Hematopoietic multipotent progenitor cell treated with erythropoietin and hydrocortisone succinate and interleukin-3 and kit ligand, for 8 days (in vitro differentiated cells): ENCODE measurements at regions not wholly inside any gene's neighbourhood (a gene's known extent, or its start where the extent isn't known, plus 50 kb on each side); places are given as distances from the start of the nearest gene placed in this dataset.

Experiments used
- DNase-seq: peaks from one replicate; pipeline ENCODE4 v3.0.0-alpha.2; 2015

GRCh38 chr5:36355516-36355915, 53.8 kb upstream of the RANBP3L start:
- DNase-seq, result no peak

DNA sequence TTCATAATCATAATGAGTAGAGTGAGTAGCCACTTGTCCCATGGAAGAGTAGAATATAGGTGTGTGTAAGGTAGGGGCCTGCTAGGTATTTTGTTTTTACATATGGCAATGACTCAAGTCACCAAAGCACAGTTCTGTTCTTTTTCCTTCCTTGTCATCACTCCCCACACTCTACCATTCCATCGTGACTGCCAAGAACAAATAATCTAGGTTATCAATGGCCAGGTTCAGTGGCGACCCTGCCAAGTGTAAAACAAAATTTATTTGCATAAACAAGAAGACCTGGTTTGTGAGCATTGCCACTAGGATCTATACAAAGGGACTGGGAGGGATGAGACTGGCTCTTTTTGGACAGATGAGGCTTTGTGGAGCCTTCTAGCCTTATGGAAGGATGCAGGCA, 55.2 kb upstream of the RANBP3L start:
- no peak for DNase-seq

- no peak for DNase-seq
Measured at GRCh38 chr5:36357391-36357975, 55.8 kb upstream of the RANBP3L start.

GRCh38 chr5:36359267-36359666, 57.6 kb upstream of the RANBP3L start:
- no peak for DNase-seq

DNA sequence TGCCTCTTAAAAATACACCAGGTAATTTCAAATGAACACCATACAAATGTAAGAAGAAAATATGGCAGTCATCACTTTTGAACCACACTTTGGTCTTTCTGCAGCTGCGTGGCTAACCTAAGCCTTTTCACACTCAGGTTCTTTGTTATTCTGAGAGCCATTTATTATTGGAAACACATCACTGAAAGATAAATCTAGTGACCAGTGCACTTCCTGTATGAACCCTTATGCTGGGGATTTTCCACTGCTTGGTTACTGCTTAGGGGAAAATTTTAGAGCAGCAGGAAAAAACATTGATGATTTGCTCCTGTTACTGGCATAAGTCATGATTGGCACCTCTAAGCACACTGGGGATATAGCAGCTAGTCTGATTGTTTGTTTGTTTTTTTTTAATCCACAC, 58.6 kb upstream of the RANBP3L start:
- DNase-seq, result no peak

DNA sequence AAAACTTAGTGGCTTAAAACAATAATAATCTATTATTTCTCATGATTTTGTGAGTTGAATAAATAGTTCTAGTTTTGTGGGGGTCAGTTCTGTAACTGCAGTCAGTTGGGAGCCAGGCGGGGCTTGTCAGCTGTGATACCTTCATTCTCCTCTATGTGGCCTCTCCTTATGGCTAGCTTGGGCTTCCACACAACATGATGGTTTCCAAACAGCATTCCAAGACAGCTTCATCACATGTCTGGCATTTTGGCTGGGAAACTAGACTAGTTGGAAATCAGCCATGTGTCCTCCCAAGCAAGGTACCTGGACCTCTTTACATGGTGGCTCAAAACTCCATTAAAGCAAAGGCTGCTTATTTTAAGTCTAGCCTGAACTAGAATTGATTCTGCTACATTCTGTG, 61.4 kb upstream of the RANBP3L start:
- no peak for DNase-seq

- no peak for DNase-seq
Measured at GRCh38 chr5:36363744-36364143, 62.0 kb upstream of the RANBP3L start.

DNA sequence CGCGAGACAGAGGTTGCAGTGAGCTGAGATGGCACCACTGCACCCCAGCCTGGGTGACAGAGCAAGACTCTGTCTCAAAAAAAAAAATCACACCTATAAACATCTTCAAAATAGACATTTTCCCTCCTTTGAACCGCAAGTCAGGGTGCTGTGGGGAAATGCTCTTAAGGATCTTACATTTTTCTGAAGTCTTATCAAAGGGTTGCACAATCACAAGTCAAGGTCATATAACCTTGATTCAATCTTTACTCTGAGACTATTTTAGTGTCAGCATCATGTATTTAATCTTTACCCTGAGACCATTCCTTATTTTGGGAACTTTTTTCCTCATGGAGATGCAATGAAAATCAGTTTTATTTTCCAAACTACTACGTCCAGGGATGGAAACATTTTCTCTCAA, 62.8 kb upstream of the RANBP3L start:
- DNase-seq, result no peak

- DNase-seq, result peak; percentile 4
Measured at GRCh38 chr5:36365896-36366295, 64.2 kb upstream of the RANBP3L start.

DNA sequence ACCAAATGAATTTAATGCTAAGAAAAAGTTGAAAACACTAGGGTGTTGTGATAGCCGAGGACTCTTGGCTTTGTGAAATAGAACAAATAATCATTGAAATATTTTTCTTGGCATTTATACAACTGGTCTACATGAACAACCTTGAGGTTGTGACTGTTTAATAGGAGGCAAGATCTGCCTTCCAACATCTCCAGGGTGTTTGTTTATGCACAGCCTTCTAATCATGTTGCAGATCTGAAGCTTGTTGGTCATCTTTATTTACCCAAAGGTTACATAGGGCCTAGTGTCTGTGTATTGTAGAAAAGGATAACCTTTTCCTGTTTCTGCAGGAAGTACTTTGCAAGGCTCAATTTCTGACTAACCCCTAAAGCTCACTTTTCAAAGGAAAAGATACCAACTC, 65.2 kb upstream of the RANBP3L start:
- DNase-seq, result no peak

DNA sequence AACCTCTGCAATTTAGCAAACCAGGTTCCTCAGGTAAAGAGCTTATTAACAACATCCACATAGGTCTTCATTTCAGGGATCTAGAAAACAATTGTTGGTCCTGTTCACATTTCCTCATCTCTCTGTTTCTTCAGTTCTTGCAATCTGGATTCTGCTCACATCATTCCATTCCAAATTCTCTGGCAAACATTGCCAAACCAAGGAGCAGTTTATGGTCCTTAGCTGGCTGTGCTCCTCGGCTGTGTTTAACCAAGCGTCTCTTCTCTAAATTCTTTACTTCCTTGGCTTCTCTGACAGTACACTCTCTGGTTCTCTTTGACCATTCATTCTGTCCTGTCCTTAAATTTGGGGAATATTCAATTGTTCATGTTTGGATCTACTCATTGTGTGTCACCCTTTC, 65.8 kb upstream of the RANBP3L start:
- no peak for DNase-seq

GRCh38 chr5:36369219-36369690, 67.6 kb upstream of the RANBP3L start:
- no peak for DNase-seq

DNA sequence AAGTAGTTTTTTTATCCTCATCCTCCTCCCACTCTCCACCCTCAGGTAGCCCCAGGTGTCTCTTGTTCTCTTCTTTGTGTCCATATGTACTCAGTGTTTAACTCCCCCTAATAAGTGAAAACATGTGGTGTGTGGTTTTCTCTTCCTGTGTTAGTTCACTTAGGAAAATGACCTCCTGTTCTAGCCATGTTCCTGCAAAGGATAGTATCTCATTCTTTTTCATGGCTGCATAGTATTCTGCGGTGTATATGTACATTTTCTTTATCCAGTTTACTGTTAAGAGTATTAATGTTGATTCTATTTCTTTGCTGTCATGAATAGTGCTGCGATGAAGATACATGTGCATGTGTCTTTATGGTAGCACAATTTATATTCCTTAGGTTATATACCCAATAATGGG, 68.4 kb upstream of the RANBP3L start:
- no peak for DNase-seq

GRCh38 chr5:36371366-36371765, 69.7 kb upstream of the RANBP3L start:
- DNase-seq, result no peak

DNA sequence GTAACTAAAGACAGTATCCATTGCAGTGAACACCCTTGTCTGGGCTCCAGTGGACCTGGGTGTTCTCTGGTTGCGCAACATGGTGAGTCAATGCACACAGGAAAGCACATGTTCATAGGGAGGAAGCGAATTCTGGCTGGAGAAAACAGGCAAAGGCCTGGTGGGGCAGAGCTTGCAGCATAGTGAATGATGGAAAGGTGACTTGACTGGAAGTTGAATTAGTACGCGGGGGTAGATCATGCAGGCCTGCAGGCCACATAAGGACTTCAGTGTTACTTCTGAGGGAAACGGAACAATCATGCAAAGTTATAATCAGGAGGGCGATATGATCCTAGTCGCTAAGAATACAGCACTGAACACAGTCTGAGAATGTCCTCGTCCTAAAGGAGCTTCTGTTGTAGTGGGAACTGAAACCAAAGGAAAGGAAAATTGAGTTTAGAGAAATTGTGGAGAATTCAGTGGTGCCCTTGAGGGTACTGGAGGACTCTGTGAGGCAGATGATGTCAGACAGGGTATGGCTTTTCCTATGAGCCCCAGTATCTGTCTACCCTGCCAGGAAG, 71.9 kb upstream of the RANBP3L start:
- DNase-seq, result no peak

DNA sequence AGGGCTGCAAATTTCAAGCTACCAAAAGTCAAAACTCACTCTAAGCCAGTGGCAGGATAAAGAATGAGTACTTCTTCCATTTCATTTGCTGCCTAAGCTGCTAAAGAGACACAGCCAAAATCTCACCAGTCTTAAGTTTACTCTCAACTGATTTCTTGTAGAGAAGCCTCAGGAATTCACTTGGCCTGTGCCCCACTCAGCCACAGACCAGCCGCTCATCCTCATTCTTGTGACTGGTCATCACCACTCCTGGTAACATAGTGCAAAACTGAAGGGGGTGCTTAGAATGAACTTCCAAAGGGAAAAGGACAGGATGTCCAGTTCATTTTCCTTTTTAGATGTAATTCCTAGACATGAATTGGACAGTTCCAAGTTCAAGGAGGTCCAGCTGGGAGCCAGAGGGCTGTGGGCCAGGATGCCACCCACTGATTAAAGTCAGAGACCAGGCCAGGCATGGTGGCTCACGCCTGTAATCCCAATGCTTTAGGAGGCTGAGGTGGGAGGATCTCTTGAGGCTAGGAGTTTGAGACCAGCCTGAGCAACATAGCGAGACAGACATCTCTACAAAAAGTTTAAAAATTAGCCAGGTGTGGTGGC, 72.7 kb upstream of the RANBP3L start:
- no peak for DNase-seq

GRCh38 chr5:36377192-36377591, 75.5 kb upstream of the RANBP3L start:
- DNase-seq, result no peak

GRCh38 chr5:36378551-36378950, 76.8 kb upstream of the RANBP3L start:
- DNase-seq, result no peak

- DNase-seq, result no peak
Measured at GRCh38 chr5:36382890-36383289, 81.2 kb upstream of the RANBP3L start.

DNA sequence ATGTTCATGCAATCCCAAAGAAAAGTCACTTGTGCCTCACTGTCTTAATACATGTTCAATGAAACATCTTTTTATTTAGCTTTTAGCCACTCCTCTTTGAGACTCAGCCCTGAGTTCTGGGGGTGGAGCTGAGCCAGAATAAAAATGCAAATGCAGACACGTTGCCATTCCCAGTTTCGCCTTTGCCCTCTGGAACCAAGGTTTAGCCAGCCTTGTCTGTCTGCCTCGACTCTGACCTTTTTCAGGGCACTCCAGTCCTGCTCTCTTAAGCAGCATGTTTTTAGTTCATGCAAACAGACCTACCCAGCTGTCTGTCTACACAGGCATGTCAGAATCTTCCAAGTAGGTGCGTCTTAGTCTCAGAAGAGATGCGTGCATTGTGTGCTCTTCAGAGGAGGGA, 82.2 kb upstream of the RANBP3L start:
- no peak for DNase-seq

DNA sequence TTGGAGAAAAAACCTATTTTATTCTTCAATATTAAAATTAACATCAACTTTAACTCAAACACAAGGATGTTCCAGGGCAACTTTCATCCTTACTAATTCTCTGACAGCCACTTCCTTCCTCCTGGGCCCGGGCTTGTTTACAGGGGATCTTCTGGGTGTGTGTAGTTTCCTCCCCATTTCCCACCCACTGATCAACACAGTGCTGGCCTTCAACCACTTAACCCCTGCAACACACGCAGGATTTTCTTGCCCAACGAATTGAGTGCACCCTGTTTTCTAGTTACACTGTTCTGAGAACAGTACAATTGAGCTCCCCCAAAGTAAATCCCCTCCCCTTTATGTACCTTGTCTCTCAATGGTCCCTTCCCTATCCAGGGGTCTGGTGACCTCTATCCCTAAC, 83.1 kb upstream of the RANBP3L start:
- no peak for DNase-seq

- no peak for DNase-seq
Measured at GRCh38 chr5:36385495-36385894, 83.8 kb upstream of the RANBP3L start.

GRCh38 chr5:36388288-36388687, 86.6 kb upstream of the RANBP3L start:
- no peak for DNase-seq

DNA sequence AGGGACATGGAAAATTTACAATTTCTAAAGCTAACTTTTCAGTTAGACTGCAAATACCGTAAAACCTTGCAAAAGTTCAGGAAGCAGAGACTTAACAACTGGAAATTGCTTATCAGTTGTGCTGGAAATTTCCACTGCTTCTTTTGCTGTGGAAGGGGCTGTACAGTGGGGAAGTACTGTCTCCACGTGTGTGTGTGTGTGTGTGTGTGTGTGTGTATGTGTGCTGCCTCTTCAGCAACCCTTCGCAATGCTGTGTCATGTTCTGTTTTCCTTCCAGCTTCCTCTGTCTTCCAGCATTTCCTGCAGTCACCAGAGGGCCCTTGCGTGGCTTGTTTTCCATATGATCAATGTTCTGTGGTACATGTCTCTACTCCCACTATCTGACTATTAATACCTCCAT, 87.5 kb upstream of the RANBP3L start:
- no peak for DNase-seq

DNA sequence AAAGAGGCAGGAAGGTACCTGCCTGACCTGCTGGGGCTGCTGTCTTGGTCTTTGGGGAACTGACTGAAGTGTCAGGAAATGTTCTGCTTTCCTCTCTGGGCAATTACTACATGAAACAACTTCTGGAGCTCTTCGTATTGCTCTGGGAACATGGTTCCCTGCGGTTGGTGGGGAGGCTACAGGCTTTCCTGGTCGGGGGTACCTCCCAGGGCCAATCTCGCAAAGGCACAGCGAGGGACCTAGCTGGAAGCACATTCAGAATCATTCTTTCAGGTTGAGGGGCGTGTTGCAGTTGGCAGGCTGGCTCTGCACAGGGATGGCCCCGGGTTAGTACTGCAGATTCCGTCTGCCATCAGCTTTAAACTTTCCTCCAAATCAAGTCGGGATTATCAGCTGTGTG, 88.9 kb upstream of the RANBP3L start:
- DNase-seq, result no peak
